HG02798 (cell line): ENCODE measurements at regions not wholly inside any gene's neighbourhood (a gene's known extent, or its start where the extent isn't known, plus 50 kb on each side); places are given as distances from the start of the nearest gene placed in this dataset.

Experiments
- ATAC-seq: cut with Tn5 transposase; IDR thresholded peaks from one replicate; pipeline ENCODE4 v1.9.1; 2021; ENCODE audit warnings: mild to moderate bottlenecking; ENCODE audit not compliant: unreplicated experiment, poor library complexity

DNA sequence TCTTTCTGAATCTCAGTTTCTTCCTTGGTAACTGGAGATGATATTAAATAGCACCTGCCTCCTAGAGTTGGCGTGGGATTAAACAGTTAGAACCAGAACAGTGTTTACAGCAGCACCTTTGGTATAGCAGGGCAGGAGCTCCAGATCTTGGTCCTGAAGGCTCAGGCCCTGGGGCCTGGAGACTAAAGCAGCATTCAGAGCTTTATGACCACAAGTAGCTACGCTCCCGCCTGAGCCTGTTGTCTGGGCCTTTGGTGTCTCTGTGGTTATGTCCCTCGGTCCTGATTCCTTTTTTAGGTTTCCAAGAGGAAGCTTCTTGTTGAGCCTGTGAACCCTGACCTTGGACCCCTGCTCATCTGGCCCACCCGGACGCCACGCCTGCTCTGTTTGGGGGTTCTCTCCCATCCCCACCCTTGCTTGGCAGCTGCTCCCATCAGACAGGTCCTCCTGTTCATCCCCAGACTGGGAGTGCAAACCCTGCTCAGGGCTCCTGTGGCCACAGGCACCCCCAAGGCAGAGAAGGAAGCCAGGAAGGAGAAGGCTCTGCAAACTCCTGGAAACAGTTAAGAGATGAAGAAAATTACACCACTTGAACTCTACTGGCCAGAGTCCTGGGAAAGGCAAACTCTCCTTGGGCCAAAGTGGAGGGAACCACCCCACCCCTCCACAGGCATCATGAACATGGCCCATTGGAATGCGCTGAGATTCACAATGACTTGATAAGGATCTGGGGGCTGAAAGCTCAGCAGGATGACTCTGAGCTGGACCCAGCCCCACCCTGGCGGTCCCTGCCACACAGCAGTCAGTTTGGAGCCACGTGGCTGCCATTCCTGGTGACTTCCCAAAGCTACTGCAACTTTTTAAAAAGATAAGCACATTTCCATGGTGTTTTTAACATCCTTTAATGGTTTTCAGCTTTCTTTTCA is 50.1 kb upstream of the TMEM72 start:
- no peak for ATAC-seq
